Hematopoietic multipotent progenitor cell treated with erythropoietin and hydrocortisone succinate and interleukin-3 and kit ligand, for 4 days (in vitro differentiated cells): ENCODE measurements at regions not wholly inside any gene's neighbourhood (a gene's known extent, or its start where the extent isn't known, plus 50 kb on each side); places are given as distances from the start of the nearest gene placed in this dataset.
"Not testable (repeated sequence)": the region's sequence is repeated elsewhere in the genome, so short reads cannot be mapped to it uniquely, and the experiment has no call there.

Source experiments
- DNase-seq: peaks from one replicate; pipeline ENCODE4 v3.0.0-alpha.2; 2015

DNA sequence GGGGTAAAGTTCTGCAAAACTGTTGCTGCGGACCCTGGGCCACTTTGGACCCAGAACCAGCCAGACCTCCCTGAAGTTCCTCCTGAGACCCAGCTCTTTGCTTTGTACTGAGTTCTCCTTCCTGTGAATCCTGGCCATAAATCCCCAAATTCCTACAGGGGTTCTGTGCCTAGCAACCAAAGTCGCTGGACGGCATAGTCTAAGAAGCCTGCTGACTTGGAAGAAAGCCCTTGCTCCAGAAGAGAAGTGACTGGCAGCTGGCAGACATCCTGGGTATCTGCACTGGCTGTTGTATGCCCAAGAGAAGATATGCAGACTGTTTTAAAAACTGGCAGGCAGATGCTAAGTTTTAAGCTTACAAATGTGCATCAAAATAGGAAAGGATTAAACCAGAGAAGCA lies 99.9 kb upstream of the SLC24A4 start:
- no peak for DNase-seq

- DNase-seq = no peak
These were observed 98.5 kb upstream of the SLC24A4 start for GRCh38 chr14:92224358-92224954.

DNA sequence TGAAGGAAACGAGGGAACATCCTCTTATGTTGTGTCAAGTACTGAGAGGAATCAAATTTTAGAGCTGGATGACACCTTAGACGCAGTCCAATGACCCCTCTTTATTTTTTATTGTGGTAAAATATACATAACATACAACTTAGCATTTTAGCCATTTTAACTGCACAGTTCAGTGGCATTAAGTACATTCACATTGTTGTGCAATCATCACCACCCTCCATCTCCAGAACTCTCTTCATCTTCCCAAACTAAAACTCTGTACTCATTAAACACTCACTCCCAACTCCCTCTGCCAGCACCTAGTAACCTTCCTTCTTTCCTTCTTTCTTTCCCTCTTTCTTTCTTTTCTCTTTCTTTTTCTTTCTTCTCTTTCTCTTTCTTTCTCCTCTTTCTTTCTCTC lies 97.2 kb upstream of the SLC24A4 start:
- DNase-seq = no peak

- DNase-seq = not testable (repeated sequence)
These were observed 96.8 kb upstream of the SLC24A4 start for GRCh38 chr14:92226166-92226565.

GRCh38 chr14:92236243-92236900 lies 86.6 kb upstream of the SLC24A4 start:
- DNase-seq = no peak

- DNase-seq = no peak
These were observed 82.3 kb upstream of the SLC24A4 start for GRCh38 chr14:92240658-92241057.

DNA sequence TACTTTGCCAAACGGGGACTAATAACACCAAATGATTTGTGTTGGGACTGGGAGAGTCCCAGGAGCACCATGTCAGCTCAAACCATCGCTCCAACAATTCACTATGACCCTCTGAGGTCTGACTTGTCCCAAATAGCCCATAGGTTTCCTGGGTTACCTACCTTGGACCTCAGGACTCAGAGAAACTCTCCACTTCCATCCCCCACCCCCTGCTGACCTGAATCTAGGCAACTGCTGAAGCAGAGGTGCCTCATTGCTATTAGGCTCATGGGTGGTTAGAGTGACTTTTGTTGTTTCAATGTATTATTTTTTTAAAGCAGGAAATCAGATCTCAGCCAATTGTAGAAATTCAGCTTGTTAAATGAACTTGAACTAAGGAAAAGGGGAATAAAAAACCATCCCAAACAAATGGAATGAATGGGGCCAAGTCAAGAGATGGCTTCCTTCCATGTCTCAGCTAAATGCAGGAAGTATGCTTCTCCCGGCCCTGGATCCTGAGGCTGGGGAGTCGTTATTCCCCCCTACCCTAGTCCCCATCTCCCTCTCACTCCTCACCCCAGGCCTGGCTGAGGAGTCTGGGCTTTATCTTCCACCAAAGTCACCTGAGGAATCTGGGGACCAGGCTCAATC lies 80.9 kb upstream of the SLC24A4 start:
- DNase-seq = no peak

GRCh38 chr14:92244805-92245204 lies 78.2 kb upstream of the SLC24A4 start:
- no peak for DNase-seq

DNA sequence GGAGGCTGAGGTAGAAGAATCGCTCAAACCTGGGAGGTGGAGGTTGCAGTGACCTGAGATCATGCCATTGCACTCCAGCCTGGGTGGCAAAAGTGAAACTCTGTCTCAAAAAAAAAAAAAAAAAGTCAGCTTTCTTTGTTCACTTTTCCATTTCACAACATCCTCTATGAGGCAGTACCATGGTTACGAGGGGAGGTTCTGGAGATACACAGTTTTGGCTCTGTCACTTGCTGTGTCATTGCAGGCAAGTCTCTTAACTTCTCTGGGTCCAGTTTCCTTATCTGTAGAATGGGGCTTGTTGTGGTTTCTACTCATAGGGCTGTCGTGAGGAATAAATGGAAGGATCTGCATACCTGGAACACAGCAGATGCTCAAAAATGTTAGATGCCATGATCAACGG lies 75.6 kb upstream of the SLC24A4 start:
- peak; percentile 26 for DNase-seq

- no peak for DNase-seq
These were observed 75.0 kb upstream of the SLC24A4 start for GRCh38 chr14:92247947-92248346.

DNA sequence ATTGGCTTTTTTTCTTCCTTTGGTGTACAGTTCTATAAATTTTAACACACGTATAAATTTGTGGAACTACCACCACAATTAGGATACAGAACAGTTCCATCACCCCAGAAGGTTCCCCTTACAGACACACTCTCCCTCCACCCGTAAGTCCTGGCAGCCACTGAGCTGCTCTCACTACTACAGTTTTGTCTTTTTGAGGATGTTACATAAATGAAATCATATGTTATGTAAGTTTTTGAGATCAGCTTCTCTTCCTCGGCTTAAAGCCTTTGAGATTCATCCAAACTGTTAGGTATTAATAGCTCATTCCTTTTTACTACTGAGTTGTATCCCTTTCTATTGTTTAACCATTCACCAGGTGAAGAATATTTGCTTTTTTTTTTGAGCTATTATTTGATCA lies 74.3 kb upstream of the SLC24A4 start:
- DNase-seq = no peak

- DNase-seq = not testable (repeated sequence)
These were observed 72.6 kb upstream of the SLC24A4 start for GRCh38 chr14:92250366-92250765.

DNA sequence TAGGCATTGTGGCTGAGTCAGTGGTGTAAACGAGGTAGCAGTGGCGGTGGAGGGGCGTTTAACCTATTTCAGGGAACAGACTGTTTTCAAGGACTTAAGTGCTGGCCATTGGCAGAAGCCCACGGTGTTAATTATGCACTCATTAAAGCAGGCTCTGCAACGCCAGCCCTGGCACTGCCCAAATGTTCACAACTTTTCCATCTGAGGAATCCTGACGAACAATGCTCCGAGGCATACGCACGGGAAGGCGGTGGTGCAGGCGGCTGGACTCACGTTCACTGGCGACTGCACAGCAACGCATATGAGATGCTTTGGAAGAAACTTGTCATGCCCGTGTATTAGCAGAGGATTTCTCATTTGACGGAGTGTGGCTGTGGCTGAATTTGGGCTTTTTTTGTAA lies 70.6 kb upstream of the SLC24A4 start:
- DNase-seq = no peak

DNA sequence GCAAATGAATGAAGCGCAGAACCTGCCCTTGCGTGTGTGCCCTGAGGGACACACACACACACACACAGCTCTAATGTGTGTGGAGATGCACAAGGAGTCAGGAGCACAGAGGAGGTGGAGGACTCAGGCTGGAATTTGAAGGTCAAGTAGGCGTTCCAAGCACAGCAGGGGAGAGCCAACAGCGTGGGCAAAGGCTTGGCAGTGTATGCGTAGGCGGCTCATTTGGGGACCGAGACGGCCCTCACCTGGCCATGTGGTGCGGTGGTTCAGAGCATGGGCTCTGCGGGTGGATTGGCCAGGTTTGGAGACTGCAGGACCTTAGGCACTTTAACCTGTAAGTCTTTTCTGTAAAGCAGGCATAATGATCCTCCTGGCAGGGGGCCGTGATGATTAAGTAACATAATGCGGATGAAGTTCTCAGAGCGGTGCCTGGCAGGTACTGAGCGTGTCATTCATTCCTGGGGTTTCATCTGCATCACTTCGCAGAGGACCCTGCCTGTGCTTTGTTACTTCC lies 69.5 kb upstream of the SLC24A4 start:
- no peak for DNase-seq

- no peak for DNase-seq
These were observed 68.2 kb upstream of the SLC24A4 start for GRCh38 chr14:92254786-92255185.

- peak; percentile 18 for DNase-seq
These were observed 64.0 kb upstream of the SLC24A4 start for GRCh38 chr14:92258934-92259333.

DNA sequence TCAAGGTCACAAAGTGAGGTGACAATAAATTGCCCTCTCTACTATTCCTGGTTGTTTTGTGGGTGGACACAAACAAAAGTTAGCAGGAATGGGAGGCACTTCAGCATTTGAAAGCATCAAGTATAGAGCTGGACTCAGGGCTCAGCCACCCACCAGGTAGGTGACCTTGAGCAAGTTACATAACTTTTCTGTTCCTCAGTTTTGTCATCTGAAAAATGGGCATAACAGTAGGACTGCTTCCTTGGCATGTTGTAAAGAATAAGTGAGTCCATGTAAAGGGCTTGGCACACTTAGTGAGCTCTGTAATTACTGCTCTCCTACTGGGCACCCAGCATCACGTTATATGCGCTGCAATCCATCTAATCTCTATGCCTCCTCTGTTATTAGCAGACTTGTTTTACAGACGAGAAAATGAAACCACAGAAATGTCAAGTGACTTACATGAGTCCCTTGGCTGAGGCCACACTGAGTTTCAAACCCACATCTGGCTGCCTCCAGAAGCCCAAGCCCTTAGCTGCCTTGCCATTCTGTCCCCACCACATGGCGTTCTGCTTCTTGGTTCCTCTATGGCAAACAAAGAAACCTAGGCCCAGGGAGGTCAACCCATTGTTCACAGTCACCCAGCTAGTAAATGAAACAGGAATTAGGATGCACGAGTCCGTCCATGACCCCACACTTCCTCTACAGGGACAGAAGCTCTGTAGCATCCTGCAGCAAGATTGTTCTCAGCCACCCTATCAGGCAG lies 63.2 kb upstream of the SLC24A4 start:
- peak; percentile 9 for DNase-seq

GRCh38 chr14:92263681-92264080 lies 59.3 kb upstream of the SLC24A4 start:
- DNase-seq = peak; percentile 38

- DNase-seq = peak; percentile 11
These were observed 58.8 kb upstream of the SLC24A4 start for GRCh38 chr14:92264195-92264594.

- DNase-seq = no peak
These were observed 56.7 kb upstream of the SLC24A4 start for GRCh38 chr14:92266216-92266615.
